Kidney capillary endothelial cell (primary cell): ENCODE measurements at regions not wholly inside any gene's neighbourhood (a gene's known extent, or its start where the extent isn't known, plus 50 kb on each side); places are given as distances from the start of the nearest gene placed in this dataset.

Experiments
- DNase-seq: peaks from one replicate; pipeline ENCODE4 v3.0.0-alpha.2; 2018; ENCODE audit warnings: low spot score

DNA sequence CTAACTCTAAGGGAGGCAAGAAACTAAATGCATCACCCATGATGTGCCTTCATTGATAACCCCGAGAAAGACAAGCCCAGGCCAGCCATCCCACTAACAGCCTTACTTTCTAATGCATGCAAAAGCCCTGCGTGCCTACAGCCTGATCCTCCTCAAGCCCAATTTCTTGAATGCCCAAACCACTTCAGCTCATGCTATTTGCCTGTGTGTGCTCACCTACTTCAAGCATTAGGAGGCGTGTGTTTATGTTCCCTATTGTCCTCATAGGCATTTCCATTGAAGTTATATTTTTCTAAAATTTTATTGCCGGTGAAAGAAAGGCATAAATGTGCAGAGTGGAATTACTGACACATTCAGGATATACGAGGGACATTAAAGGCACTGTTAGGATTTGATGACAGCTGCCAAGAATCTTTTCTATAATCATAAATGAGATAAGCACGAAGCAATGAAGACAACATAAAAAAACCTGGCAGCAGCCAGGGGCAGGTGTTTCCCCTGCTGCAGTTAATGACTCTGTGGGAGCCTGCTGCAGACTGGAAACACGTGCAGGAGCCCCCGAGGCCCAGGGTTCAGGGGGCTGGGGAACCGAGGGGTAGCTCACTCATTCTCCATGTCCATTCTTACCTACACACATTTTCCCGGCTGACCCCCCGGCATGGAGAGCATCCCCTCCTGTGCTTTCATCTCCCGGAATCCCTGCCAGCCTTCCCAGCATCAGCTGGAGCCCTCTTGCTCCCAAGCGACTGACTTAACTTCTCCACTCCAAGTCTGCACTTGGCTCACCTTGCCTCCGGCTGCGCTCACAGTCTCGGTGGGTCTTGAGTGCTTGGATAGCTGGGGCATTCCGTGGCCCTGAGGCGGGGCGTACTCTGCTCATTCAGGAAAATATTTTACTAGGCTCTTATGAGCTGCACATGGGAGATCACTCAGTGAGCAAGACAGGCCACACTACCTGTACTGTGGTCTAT lies 292.3 kb upstream of the SIX2 start:
- DNase-seq = no peak

DNA sequence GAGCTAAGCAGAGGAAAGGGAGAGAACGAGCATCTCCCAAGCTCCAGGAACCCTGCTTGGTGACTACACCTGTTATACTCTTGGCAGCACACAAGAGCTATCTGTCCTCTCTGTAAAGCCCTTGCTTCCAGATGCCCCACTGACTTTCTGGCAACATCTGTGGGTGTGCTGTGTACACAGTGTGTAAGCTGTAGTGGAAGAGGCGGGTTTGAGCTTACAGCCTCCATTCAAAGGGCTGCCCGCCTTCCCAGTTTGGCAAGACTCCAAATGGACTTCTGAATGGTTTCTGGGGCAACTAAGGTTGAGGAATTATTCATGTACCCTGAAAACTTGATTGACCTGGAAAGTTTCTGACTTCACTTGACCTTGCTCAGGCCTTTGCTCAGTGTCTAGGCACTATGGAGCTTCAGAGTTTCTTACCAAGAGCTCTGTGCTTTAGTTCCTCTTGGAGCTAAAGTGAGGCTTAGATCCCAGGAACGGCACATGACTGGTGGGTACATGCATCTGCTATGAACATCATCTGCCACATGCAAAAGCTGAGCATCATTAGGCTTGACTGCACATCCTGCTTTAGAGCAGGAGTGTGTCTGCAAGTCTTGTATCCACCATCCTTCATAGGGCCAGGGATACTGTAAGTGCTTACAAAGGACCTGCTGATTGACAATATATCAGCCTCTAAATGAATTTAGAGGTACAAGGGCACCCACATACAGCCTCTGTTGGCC lies 290.9 kb upstream of the SIX2 start:
- DNase-seq = no peak

DNA sequence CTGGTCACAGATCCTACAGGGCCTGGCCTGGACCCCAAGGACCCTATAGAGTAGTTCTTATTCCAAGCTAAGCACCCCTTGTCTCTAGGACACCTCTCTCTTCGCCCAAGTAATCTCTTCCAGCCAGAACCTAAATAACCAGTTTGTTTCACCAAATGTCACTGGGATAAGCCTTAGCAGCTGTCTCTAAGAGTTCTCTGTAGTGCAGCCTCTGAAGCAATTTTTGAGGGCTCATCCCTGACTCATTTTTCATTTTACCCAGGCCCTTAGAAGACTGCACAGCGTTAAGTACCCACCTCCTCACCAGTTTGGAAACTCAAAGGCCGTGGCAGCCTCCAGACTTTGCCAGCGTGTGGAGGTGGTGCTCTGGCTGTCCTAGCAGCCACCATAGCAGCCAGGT lies 290.1 kb upstream of the SIX2 start:
- DNase-seq = no peak

DNA sequence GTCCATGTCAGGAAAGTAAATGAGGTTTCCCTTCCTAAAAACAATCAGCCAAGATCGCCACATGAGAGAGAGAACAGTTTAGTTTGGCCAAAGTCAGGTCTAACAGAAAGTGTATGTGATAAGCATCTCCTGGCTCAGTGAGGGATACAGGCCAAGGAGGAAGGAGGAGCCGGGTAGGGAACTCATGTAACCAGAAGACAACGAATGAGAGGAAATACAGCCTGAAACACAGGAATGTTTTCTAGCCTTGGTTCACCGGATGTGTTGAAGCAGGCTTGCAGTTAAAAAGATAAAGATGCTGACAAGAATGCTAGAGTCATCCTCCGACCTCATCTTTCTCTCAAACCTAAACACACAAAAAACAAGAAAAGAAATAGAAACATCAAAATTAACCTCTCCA lies 283.9 kb upstream of the SIX2 start:
- DNase-seq = no peak

DNA sequence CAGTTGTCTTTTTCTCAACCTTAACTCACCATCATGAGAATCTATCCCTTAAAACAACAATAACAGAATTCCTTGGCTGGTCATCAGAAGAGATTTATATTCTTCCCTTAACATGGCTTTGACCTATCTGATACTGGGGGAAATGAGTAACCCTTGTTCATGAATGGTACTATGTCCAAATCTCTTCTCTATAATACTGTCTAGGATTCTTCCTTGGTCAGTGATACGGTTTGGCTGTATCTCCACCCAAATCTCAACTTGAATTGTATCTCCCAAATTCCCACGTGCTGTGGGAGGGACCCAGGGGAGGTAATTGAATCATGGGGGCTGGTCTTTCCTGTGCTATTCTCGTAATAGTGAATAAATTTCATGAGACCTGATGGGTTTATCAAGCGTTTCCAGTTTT lies 282.0 kb upstream of the SIX2 start:
- DNase-seq = peak; percentile 3

- DNase-seq = no peak
These were observed 280.9 kb upstream of the SIX2 start for GRCh38 chr2:45289997-45290709.

GRCh38 chr2:45288532-45289417 lies 279.5 kb upstream of the SIX2 start:
- DNase-seq = no peak

DNA sequence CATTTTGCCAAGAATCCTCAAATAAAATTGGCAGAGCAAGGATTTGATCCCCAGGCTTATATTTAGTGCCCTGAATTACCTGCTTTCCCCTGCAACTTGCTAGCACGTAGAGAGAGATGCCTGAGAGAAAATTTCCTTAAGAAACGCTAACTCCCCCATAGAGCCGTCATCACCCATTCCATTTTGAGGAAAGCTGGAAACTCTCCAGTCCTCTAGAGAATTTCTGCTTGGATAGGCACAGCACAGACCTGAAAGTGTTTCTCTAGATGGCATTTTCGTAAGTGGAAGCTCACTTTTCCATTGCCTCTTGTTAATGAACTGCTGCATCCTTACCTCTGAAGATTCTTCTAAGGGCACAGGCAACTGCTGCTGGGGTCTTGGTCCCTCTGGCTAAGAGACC lies 277.8 kb upstream of the SIX2 start:
- no peak for DNase-seq

- DNase-seq = no peak
These were observed 276.6 kb upstream of the SIX2 start for GRCh38 chr2:45285771-45286390.

DNA sequence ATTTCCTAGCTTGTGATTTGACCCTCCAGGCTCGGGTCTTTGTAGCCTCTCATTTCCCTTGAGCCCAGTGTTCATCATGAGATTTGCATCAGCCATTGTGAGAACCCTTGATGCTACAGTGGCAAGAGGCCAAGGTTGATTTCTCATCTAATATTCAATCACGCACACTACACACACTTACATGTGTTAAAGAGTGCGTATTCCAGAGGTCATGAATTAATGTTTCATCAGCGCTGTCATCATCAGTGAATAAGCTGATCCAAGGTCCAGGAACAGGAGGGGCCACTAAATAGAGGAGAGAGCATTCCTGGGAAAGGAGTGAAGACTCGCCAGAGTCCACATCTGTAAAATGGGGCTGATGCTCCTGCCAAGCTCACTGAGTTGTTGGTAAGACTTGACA lies 276.1 kb upstream of the SIX2 start:
- DNase-seq = no peak

GRCh38 chr2:45284621-45284995 lies 275.4 kb upstream of the SIX2 start:
- DNase-seq = no peak

- no peak for DNase-seq
These were observed 274.7 kb upstream of the SIX2 start for GRCh38 chr2:45283764-45284620.

DNA sequence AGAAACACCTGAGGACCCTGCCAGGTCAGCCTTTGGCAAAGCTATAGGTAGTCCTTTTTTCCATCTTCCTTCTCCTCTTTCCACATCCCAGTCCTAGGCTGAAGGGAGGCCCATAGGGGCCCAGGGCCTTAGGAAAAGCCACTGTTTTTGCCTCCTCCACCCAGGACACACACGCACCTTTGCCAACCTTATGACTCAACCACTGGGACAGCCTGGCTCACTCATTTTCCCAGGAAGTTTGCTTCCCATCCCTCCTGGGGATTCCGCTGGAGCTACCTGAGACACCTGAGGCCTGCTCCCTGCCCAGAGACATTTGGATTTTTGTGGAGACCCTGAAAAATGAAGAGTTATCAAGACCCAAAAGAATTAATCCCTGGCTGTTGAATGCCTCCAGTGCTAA lies 273.4 kb upstream of the SIX2 start:
- DNase-seq = no peak

GRCh38 chr2:45281311-45281710 lies 272.1 kb upstream of the SIX2 start:
- no peak for DNase-seq

DNA sequence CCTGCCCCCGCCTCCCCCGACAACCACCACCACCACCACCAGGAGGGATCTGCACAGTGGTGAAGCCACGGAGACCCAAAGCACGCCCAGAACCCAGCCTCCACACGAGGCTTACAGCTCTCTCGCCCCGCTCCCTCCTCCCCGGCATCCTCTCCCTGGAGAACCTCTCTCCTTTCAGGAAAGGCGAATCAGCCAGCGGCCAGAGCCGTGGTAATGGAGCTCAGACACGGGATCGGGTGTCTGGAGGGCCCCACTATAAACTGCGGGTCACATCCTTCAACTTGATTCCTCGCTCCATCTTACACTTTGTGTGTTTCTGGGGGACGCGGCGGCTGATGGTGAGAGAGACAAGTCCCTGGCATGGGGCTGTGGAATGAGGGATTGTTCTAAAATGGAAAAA lies 271.5 kb upstream of the SIX2 start:
- no peak for DNase-seq

- no peak for DNase-seq
These were observed 270.1 kb upstream of the SIX2 start for GRCh38 chr2:45279356-45279755.

DNA sequence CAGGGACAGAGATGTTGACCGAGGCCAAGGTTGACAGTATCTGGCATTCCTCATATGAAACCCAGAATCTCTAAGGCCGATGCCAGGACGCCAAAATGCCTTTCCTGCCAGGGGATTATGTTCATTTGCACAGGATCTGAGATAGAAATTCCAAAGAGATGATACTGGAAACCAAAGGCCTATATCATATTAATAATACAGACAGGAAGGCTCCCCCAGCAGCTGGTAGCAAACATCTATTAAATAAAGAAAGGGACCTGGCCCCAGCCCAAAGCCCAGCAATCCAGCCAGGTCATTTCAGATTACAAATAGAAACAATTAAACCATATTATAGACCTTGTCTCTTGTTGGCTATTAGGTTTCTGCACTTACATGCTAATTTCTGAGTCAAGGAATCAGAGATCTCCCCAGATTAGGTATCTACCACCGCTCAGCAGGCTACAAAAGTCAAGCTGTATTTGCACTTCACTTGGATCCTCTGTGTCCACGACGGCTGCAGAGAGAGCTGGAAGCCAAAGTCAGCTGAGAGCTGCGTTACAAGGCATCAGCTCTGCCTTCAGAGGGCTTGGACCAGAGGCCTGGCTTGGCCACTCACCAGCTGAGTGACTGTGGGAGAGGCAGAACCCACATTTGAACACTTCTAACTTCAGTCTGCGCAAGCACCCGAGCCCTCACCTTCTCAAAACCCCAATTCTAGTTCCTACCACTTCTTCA lies 269.3 kb upstream of the SIX2 start:
- DNase-seq = no peak

DNA sequence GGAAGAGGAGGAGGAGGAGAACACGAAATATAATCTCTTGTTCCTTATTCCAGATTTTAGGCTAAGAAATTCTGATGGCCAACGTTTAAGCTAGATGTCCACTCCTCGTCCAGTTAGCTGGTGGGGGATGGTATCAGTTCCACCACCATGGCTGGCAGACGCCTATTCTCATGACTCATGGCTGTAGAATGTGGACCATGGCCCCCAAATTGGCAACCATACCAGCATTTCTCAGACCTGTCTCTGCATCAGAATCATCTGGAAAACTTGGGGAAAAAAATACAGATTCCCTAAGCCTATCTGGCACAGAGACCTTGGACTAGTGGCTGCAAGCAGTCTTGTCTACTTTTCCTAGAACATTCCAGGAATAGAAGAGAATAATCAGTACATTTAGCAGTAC lies 267.7 kb upstream of the SIX2 start:
- DNase-seq = no peak

GRCh38 chr2:45275806-45276205 lies 266.6 kb upstream of the SIX2 start:
- no peak for DNase-seq
